ENCODE measurements at regions not wholly inside any gene's neighbourhood (a gene's known extent, or its start where the extent isn't known, plus 50 kb on each side); places are given as distances from the start of the nearest gene placed in this dataset.

GRCh38 chr11:45546366-45546765, 119.1 kb downstream of the CHST1 start:
- no peak overlapping the region for H3K4me3 ChIP-seq (ENCODE audit: low read depth in 2 of 2, low read length in 1 of 2)
- WGBS (ENCODE audit: low lambda C conversion rate): 15% methylated on average over 3 of the region's 3 CpGs
- TF ChIP-seq USF2 (IDR thresholded peaks at IDR 0.05; ENCODE audit: borderline replicate concordance, low read depth, low read length) (no peak), PBX3 (IDR thresholded peaks at IDR 0.05) (no peak), MEF2A (IDR thresholded peaks at IDR 0.05; ENCODE audit: borderline replicate concordance, low read depth) (no peak), REST (IDR thresholded peaks at IDR 0.05; ENCODE audit: low read depth, low read length) (no peak), FOSL2 (IDR thresholded peaks at IDR 0.05; ENCODE audit: borderline replicate concordance, low read depth) (no peak), GABPA (IDR thresholded peaks at IDR 0.05; ENCODE audit: low read depth) (no peak), EZH2phosphoT487 (IDR thresholded peaks at IDR 0.05; ENCODE audit: borderline replicate concordance, low read depth) (no peak), ELF1 (IDR thresholded peaks at IDR 0.05) (no peak), FOXJ3 (CRISPR knock-in tag; IDR thresholded peaks at IDR 0.05) (no peak), MAX (IDR thresholded peaks at IDR 0.05; ENCODE audit: low read depth) (no peak), RFX5 (IDR thresholded peaks at IDR 0.05; ENCODE audit: low read length) (no peak), TEAD4 (IDR thresholded peaks at IDR 0.05; ENCODE audit: borderline replicate concordance, insufficient read depth) (no peak), SIN3A (IDR thresholded peaks at IDR 0.05; ENCODE audit: borderline replicate concordance, low read depth, low read length) (no peak), EP300 (IDR thresholded peaks at IDR 0.05; ENCODE audit: borderline replicate concordance in 1 of 2, low read depth in 1 of 2, low read length in 1 of 2) (no peak), IRF3 (IDR thresholded peaks at IDR 0.05; ENCODE audit: low read depth, low read length) (no peak), RXRA (IDR thresholded peaks at IDR 0.05; ENCODE audit: borderline replicate concordance, low read depth) (no peak), CHD2 (IDR thresholded peaks at IDR 0.05; ENCODE audit: low read length, partially characterized antibody) (no peak), JUND (IDR thresholded peaks at IDR 0.05) (no peak), RAD21 (IDR thresholded peaks at IDR 0.05; ENCODE audit: low read length) (no peak), CTCF (IDR thresholded peaks at IDR 0.05) (no peak)

More at GRCh38 chr11:45546366-45546765, 119.1 kb downstream of the CHST1 start:
- DNase-seq: no peak
- Histone ChIP-seq H3K9me2 (no peaks in the 10 kb centered on the region), H3K4me1 (ENCODE audit: control insufficient read depth in 1 of 2, insufficient read depth in 2 of 2, low read depth in 1 of 2, low read length in 1 of 2) (no peaks in the 10 kb centered on the region), H3K27ac (ENCODE audit: low read depth in 2 of 2, low read length in 1 of 2) (no peak overlapping the region), H4K20me1 (ENCODE audit: insufficient read depth) (no peaks in the 10 kb centered on the region), H2AFZ (ENCODE audit: low read depth) (no peak overlapping the region), H3K4me2 (no peak overlapping the region), H3K79me2 (ENCODE audit: insufficient read depth) (no peaks in the 10 kb centered on the region), H3K27me3 (ENCODE audit: insufficient read depth) (no peaks in the 10 kb centered on the region), H3K36me3 (replicated peaks in 1 of 2; ENCODE audit: control insufficient read depth in 1 of 2, insufficient read depth in 2 of 2, low read length in 1 of 2) (no peaks in the 10 kb centered on the region), H3K9me3 (no peaks in the 10 kb centered on the region), H3F3A (replicated peaks; ENCODE audit: insufficient read depth) (no peaks in the 10 kb centered on the region), H3K9ac (no peak overlapping the region)
- POLR2A ChIA-PET: no interaction called here
- CTCF ChIA-PET: interaction anchor here (1.0 kb wide), 1 partner anchor 15 kb away, joined by 3 read pairs; no protein-coding TSS in a partner anchor
